HG03378 (cell line): ENCODE measurements at regions not wholly inside any gene's neighbourhood (a gene's known extent, or its start where the extent isn't known, plus 50 kb on each side); places are given as distances from the start of the nearest gene placed in this dataset.
"Not testable (repeated sequence)": the region's sequence is repeated elsewhere in the genome, so short reads cannot be mapped to it uniquely, and the experiment has no call there.

ENCODE experiments used
- ATAC-seq: cut with Tn5 transposase; IDR thresholded peaks from one replicate; pipeline ENCODE4 v1.9.1; 2021; ENCODE audit warnings: mild to moderate bottlenecking, moderate library complexity; ENCODE audit not compliant: unreplicated experiment

DNA sequence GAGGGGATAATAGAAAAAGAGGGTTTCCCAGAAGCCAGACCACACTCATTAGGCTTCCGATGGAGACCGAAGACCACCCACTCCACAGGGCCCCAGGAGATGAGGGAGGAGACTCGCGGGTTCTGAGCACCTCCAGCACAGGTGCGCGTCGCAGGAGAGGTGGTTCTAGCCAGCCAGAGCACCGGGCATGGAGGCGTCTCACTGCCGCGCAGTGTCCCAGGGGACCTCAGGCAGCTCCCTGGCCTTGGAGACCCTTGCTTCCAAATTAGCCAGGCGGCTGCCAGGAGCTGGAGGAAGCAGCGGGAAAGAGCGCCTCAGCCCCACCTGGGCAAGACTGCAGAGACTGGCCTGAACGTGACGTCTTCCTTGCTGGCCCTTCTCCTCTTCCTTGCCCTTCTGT, 115.4 kb upstream of the FBXL7 start:
- no peak for ATAC-seq

DNA sequence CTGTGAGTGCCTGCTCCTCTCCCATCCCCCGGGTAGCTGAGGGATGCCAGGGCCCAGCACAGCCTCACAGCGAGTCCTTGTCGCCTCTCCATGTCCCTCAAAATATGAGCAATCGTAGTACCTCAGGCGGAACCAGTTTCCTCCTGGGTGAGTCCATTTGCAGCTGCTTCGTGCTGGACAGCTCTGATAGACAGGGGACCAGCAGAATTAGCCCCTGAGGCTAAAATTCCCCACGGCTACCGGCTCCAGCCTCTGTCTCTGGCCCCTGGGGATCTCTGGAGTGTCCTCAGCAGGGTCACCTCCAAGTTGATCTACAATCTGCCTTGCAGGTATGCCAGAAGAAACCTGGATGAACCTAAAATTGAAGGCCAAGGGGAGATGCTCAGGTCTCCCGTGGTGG, 115.8 kb upstream of the FBXL7 start:
- no peak for ATAC-seq

DNA sequence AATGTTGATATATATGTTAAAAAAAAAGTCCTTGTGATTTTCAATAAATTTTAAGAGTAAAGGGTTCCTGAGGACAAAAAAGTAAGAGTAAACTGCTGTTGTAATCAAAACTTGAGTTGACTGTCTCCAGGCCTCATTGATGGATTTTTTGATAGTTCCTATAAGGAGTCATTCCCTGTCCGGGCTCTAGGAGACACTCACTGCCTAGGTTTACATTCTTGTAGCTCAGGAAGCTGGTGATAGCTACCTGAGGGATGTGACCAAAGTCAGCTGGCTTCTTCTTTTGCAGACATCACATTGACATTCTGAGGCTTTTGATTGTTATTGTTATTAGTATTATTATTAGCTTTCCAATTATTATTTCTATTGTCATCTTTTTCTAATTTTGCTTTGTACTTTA, 116.5 kb upstream of the FBXL7 start:
- ATAC-seq = no peak

DNA sequence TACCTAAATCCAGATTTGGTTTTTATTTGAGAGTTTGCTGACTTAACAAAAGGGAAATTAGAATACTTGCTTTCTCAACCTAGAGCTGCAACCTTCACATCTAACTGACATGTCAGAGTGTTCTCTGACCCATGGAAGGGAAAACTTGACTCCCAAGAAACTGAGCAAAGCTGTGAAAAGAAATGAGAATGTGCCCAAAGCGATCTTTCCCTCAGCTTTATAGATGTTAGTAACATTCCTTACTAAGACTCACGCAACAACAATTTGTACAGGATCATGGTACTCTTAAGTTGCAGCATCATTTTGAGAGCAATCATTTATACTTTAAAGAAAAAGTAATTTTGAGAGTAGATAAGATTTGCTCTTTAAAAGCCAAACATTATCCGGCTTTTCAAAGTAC, 117.0 kb upstream of the FBXL7 start:
- no peak for ATAC-seq

DNA sequence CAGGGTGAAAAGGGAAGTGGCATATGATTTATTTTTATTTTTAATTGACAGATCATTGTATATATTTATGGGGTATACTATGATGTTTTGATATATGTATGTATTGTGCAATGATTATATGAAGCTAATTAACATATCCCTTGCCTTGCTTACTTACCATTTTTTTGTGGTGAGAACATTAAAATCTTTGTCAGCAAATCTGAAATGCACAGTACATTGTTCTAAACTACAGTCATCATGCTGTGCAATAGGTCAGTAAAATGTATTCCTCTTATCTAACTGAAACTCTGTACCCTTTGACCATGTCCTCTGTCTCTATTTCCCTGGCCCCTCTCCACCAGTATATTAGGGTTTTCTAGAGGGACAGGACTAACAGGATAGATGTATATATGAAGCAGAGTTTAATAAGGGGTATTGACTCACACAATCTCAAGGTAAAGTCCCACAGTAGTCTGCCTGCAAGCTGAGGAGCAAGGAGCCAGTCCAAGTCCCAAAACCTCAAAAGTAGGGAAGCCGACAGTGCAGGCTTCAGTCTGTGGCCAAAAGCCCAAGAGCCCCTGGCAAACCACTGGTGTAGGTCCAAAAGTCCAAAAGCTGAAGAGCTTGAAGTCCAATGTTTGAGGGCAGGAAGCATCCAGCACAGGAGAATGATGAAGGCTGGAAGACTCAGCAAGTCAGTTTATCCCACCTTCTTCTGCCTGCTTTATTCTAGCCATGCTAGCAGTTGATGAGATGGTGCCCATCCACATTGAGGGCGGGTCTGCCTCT, 122.2 kb upstream of the FBXL7 start:
- no peak for ATAC-seq

DNA sequence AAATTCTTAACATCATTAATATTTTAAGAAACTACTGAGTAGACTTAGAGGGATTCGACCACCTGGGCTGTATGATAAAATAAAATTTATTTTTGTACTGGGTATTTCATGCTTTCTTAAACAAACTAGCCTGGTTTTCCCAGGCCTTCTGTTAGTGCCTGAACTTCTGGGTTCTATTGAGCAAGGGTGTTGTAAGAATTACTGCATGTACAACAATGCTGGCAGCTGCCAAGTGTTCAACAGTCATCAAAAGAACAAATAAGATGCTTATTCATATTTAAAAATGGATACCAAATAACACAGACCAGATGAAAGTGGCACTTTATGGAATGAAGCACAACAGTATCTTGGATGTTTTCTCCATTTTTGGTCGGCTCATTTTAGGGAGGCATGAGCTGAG, 123.2 kb upstream of the FBXL7 start:
- ATAC-seq = no peak

DNA sequence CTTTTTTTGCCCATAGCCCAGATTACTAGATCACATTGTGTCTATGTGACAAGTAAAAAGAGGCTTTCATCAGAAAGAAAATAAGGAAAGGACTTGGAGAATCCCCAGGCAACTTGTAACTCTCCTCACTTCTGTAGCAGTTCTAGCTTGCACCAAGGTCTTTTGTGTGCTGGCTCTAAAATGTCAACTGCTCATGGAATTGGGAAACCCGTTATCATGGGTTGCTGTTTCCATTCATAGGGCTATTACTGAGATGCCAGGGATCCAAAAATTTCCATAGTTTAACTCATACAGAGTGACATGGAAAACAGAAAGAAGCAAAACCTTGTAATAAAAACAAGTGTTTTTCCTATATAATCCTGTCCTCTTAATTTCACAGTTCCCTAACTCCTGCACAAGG, 123.9 kb upstream of the FBXL7 start:
- no peak for ATAC-seq

DNA sequence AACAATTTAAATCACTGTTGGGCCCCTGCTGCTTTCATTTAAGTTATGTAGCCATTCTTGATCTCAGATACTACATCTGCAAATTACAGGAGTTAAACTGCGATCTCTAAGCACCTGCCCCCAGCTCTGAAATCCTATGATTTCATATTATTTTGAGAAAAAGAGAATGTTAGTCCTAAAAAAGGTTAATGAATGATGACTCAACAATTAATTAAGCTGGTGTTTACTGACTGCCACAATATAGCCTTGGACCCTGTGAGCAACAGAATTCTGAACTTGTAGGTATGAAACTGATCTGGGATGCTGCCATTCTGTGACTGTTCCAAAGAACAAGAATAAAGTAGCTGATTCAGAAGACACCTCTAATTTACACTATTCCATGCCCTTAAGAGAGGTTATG, 124.4 kb upstream of the FBXL7 start:
- no peak for ATAC-seq

DNA sequence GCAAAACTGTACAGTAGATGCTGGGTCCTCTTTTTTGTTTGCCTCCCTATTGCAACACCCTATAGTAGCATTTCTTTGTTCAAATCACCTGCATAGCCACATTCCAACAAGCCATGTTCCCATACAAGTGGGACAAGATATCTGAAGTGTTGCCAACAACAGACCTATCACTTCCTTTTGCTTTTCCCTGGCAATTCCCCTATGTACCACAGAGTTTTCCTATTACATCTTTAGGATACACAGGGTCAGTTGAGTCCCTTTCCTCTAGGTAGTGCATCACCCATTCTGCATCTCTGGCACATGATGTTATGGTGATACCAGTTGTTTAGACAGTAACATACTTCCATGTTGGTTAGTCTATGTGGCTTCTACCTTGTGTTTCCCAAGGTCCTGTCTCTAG, 125.1 kb upstream of the FBXL7 start:
- ATAC-seq = no peak

DNA sequence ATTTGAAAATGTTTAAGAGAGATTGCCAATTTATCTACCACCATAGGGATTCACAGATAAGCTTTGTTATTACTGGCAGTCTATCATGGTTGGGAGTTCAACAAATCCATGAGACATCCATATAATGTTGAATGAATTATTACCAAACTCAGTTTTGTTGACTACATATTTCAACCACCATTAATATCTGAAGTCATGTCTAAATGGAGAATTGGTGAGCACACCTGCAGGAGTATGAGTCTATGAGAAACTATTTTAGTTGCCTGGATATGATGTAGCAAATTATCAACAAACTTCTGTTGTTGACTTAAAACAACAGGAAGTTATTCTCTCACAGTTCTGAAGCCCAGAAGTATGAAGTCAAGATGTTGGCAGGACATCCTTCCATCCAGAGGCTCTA, 126.8 kb upstream of the FBXL7 start:
- ATAC-seq = no peak

DNA sequence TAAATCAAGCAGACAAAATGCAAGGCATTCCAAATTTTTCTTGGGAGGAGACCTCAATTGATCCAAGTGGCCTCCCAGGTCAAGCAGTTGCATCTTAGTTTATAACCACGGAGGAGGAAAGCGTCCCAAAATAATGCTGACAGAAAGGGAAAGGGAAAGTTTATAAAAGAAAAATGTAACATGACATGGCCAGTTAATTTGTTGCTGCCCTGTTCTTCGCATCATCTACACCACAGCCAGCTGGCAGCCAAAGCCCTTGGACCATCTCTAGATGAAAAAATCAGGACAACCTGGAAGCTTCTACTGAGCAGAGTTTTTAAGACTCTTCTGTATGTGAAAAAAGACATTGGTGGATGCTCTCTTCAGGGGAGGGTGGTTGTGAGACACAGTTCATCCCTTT, 128.8 kb upstream of the FBXL7 start:
- no peak for ATAC-seq

DNA sequence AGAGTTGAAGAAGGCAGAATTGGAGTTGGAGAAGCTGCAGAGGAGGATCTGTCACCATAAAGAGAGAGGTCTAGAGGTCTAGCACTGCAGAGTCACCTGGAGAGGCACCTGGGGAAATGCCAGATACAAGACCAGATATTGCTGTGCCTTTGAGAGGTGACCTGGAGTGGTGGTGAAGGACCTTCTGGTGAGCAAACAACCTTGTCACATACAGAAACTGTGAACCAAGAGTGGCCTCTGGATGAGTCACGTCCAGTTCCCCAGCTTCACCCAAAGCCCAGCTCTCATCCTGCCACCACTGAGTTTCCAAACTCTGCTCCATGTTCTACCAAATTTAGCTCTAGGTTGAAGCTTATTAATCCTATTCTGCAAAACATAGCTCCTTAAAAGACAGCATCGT, 131.1 kb upstream of the FBXL7 start:
- ATAC-seq = no peak

DNA sequence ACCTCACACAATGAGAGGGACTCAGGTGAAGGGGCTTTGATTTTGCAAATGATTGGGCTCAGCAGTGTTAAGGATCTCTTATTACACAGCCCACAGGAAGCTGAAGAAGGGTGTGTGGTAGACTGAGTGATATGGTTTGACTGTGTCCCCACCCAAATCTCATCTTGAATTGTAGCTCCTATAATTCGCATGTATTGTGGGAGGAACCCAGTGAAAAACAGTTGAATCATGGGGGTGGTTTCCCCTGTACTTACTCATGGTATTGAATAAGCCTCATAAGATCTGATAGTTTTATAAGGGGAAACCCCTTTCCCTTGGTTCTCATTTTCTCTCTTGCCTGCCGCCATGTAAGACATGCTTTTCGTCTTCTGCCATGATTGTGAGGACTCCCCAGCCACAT, 132.5 kb upstream of the FBXL7 start:
- ATAC-seq = no peak

DNA sequence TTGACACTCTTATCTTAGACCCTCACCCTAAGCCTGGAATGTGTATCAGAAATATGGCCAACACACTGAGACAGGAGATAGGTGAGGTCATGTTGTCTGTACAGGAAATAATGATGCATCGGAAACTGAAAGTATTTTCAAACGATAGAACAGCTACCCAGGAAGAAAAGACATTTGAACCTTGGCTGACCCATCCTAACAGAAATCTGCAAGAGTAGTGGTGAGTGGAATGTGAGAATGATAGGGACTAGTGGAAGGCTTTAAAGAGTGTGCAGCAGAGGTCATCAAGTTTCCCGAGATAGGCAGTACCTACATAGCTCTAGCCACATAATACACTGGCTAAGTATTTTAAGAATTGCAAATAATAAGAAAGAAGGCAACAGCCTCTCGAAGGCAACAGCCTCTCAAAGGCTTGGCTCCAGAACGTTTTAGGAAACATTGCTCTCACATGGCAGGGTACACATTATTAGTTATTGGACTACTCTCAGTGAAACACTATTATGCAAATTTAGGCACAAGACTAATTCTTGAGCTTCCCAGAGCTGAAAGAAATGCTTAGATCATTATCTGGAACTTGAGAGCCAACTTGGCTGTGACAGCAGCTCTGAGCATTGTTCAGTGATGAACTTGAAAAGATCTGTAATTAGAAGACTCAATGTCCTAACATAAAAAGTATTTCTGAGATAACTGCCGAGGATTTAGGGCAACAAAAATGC, 133.1 kb upstream of the FBXL7 start:
- no peak for ATAC-seq

DNA sequence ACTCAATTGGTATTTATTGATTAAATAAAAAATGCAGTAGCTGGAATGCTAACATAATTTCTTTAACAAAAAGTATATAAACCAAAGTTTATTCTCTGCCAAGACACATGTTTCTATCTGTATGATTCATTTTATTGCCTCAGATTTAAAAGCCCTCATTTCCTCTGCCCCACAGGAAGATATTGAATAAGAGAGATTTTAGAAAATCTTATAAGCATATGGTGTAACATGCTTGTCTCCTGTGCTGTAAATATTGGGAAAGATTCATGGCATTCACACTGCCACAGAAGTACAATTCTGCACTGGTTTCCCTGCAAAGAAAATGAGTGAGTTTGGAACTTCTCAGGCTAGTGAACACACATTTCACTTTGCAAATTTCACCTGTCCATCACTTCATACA, 134.9 kb upstream of the FBXL7 start:
- no peak for ATAC-seq

DNA sequence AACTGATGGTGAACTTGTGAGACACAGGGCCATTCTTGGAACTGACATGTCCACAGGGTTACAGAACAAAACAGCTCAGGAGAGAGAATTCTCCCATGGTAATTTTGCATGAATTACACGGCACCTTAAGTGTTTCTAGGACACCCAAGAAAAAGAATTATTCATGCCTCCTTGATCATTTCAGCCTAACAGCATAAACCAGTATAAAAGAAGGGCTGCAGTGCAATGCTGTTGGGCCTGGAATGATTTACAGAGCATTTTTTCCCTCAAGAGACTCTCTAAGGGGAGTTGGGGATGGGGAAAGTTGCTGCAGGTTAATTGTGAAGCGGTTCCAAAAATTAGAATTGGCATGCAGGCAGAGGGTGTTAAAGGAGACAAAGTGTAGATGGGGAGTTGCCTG, 136.4 kb upstream of the FBXL7 start:
- no peak for ATAC-seq

DNA sequence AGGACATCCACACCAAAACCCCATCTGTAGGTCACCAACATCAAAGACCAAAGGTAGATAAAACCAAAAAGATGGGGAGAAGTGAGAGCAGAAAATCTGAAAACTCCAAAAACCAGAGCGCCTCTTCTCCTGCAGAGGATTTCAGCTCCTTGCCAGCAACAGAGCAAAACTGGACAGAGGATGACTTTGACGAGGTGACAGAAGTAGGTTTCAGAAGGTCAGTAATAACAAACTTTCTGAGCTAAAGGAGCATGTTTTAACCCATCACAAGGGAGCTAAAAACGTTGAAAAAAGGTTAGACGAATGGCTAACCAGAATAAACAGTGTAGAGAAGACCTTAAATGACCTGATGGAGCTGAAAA, 142.9 kb upstream of the FBXL7 start:
- ATAC-seq = not testable (repeated sequence)

DNA sequence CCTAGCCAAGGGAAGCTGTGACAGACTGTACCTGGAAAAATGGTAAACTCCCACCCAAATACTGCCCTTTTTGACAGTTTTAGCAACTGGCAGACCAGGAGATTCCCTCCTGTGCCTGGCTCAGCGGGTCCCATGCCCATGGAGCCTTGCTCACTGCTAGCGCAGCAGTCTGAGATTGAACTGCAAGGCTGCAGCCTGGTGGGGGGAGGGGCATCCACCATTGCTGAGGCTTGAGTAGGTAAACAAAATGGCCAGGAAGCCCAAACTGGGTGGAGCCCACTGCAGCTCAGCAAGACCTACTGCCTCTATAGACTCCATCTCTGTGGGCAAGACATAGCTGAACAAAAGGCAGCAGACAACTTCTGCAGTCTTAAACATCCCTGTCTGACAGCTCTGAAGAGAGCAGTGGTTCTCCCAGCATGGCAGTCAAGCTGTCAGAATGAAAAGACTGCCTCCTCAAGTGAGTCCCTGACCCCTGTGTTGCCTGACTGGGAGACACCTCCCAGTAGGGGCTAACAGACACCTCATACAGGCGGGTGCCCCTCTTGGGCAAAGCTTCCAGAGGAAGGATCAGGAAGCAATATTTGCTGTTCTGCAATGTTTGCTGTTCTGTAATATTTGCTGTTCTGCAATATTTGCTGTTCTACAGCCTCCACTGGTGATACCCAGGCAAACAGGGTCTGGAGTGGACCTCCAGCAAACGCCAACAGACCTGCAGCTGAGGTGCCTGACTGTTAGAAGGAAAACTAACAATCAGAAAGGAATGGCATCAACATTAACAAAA, 143.5 kb upstream of the FBXL7 start:
- ATAC-seq = not testable (repeated sequence)

DNA sequence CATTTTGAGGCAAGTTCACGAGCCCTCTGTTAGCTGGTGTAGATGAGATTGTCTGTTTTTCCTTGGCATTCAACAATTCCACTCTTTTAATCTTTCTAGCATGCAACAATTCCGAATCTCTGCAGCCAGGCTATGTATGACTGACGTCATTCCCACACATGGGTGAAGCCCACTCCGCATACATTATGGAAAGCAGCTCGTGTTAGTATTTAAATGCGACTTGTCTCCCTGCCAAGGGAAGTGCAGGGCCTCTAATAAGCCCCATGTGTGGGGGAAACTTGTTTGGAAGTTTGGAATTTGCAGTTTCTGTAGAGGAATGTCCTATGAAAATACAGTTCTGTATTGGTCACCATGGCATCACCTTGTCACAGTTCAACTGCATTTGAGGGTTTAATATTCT, 146.0 kb upstream of the FBXL7 start:
- no peak for ATAC-seq

DNA sequence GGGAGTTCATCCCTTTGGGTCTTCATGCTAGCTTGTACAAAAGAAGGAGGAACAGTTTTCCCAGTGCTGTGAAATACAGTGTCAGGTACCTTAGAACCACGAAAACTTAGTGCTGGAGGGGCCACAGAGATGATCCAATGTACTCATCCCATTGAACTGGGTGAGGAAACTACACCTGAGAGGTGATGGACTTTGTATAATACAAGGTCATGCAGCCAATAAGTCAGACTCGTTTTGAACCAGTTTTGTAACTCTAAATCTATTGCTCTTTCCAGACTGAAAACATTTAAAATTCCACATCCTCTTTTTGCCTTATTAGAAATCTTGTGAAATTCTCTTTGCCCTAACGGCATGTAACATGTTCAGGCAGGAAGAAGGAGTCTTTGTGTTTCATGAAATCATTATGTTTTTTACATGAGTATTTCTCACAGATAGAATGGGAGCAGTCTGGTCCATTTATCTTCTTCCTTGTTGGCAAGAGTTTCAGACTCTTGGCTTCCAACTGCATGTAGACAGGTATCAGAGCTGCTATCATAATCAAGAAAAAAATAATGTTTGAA, 146.8 kb upstream of the FBXL7 start:
- ATAC-seq = no peak

DNA sequence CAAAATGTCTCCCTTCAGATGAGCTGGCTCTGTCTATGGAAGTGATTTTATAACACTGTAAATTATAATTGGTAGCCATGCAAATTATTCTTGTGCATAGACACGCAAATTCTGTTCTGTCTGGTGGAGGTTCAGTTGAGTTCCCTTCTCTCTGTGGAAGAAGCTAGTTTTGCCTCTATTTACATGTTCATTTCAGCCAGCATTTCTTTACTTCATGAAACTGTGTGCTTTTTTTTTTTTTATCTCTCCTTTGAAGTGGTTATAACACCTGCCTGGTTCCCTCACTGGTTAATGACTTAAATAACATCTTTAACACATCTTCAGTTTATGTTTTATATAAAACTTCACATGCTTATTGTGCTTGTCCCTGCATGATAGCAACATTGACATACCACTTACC, 149.4 kb upstream of the FBXL7 start:
- ATAC-seq = no peak

DNA sequence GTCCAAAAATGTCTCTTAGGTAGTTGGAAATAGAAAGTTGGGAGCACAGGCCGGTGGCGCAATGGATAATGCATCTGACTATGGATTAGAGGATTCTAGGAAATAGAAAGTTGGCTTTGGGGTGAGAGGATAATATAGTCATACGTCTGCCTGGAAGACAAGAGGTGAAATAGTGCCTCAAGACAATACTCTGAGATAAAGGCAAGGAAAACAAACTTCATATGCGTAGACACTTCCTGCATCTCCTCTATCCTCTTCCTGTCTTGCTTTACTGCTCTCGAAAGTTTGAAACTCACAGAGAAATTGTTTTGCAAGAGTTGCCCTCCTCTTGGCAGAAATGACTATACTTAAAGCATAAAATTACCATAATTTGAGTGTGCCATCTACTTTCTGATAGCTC, 153.2 kb upstream of the FBXL7 start:
- ATAC-seq = no peak
